SH-SY5Y (cell line): ENCODE measurements at regions not wholly inside any gene's neighbourhood (a gene's known extent, or its start where the extent isn't known, plus 50 kb on each side); places are given as distances from the start of the nearest gene placed in this dataset.

Source experiments
- GATA2 ChIP-seq: IDR thresholded peaks from 2 replicates; pipeline ENCODE4 v1.6.1; 2011; ENCODE audit warnings: mild to moderate bottlenecking, low read depth, low read length
- GATA3 ChIP-seq: IDR thresholded peaks from 2 replicates; pipeline ENCODE4 v1.6.1; 2011; ENCODE audit warnings: low read depth, mild to moderate bottlenecking, low read length, moderate library complexity

DNA sequence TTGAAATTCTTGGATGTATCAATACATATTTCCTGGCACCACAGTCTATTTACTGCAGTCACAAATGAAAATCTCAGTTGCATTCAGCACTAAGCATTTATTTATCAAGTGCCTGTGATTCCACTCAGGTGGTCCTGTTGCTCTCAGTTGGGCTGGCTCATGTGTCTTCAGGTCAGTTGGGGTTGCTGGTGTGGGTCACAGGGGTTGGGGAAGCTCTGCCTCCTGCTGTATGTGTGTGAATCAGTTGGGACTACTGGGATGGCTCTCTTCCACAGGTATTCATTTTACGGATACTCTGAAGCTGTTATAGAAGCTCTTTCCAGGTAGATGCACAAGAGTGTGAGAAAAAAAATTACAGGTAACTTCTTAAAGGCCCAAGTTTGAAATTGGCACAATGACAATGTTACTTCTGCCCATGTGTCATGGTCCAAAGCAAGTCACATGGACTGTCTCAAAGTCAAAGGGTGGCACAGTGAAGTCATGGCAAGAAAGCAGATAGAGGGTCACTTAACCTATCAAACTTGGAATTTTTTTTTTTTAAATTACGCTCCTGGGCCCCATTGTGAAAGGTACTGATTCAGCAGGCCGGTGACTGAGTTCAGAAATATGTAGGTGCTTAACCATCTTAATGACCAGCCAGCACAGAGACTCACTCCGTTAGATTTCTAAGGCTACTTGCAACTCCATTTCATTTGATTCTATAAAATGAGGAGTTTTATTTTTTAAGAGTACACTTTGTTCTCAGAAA lies 249.2 kb upstream of the GCFC2 start:
- TF ChIP-seq GATA2 (no peak), GATA3 (no peak)
